Thyroid gland (tissue), 4 donors: ENCODE measurements at regions not wholly inside any gene's neighbourhood (a gene's known extent, or its start where the extent isn't known, plus 50 kb on each side); places are given as distances from the start of the nearest gene placed in this dataset.

Experiments
- POLR2A ChIP-seq, 2 donors: fragments of 450-650 bp; IDR thresholded peaks; one replicate each; pipeline ENCODE4 v1.6.1; 2017; ENCODE audit warnings: antibody characterized with exemption in 2 of 2, mild to moderate bottlenecking in 2 of 2, moderate library complexity in 1 of 2
- TF ChIP-seq, protein P1 (sequence below), 6 experiments: fragments of 200-600 bp in 3 of 6; fragments of 450-650 bp in 3 of 6; sonication (generic) in 3 of 6; IDR thresholded peaks; one replicate each; pipeline ENCODE4 v1.5.1; 2016 to 2019; ENCODE audit warnings: antibody characterized with exemption in 6 of 6, mild to moderate bottlenecking in 2 of 6, inconsistent platforms in 1 of 6, moderate library complexity in 1 of 6

DNA sequence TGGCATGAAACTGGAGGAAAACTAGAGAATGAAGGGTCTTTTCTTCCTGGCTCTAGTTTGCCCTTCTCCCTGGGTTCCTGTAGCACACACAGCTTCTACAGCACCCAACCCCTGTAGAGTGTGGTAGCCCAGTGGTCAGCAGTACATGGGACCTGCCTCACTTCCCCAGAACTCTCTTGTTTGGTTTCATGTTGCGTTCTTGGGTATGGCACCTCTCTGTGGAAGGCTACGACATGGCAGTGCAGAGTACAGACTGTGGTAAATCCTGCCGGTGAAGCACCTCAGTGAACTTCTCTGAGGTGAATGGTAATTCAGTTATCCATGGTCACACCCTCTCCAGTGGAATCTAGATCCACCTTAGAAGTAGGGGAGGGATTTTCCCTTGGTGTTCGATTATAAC is 105.5 kb downstream of the TLR4 start:
- TF ChIP-seq, protein P1, sequence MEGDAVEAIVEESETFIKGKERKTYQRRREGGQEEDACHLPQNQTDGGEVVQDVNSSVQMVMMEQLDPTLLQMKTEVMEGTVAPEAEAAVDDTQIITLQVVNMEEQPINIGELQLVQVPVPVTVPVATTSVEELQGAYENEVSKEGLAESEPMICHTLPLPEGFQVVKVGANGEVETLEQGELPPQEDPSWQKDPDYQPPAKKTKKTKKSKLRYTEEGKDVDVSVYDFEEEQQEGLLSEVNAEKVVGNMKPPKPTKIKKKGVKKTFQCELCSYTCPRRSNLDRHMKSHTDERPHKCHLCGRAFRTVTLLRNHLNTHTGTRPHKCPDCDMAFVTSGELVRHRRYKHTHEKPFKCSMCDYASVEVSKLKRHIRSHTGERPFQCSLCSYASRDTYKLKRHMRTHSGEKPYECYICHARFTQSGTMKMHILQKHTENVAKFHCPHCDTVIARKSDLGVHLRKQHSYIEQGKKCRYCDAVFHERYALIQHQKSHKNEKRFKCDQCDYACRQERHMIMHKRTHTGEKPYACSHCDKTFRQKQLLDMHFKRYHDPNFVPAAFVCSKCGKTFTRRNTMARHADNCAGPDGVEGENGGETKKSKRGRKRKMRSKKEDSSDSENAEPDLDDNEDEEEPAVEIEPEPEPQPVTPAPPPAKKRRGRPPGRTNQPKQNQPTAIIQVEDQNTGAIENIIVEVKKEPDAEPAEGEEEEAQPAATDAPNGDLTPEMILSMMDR (IDR thresholded peaks at IDR 0.05): no peak
- no peak for TF ChIP-seq POLR2A (IDR thresholded peaks at IDR 0.05)
